ENCODE measurements at regions not wholly inside any gene's neighbourhood (a gene's known extent, or its start where the extent isn't known, plus 50 kb on each side); places are given as distances from the start of the nearest gene placed in this dataset.
A peak's percentile ranks its signal among the peaks of the same experiment; 100 is the strongest.

GRCh38 chr10:88108115-88108610 is 244.7 kb downstream of the PTEN start:
- Histone ChIP-seq H3K4me1 (ENCODE audit: control insufficient read depth, extremely low read depth, insufficient read depth, low read length) (peaks cover 9% of the 10 kb centered on the region), H3K9ac (ENCODE audit: control insufficient read depth, extremely low read depth, insufficient read depth, low read length) (no peak overlapping the region), H3K27me3 (ENCODE audit: control insufficient read depth, extremely low read depth, insufficient read depth, low read length) (no peaks in the 10 kb centered on the region), H3K4me3 (ENCODE audit: control insufficient read depth in 2 of 3, extremely low read depth in 1 of 3, insufficient read depth in 2 of 3, low read depth in 1 of 3, low read length in 3 of 3) (no peak overlapping the region), H3K27ac (ENCODE audit: control insufficient read depth, insufficient read depth, low read length) (no peak overlapping the region), H3K9me1 (ENCODE audit: control insufficient read depth, extremely low read depth, insufficient read depth, low read length) (no peaks in the 10 kb centered on the region), H3K4me2 (ENCODE audit: control insufficient read depth, extremely low read depth, insufficient read depth, low read depth, low read length) (no peak overlapping the region), H2AFZ (ENCODE audit: control insufficient read depth, low read length) (no peak overlapping the region), H3K9me3 (ENCODE audit: control insufficient read depth, low read depth, low read length) (no peaks in the 10 kb centered on the region), H3K79me2 (ENCODE audit: control insufficient read depth, insufficient read depth, low read length) (no peaks in the 10 kb centered on the region), H4K20me1 (ENCODE audit: control insufficient read depth, extremely low read depth, insufficient read depth, low read length) (no peaks in the 10 kb centered on the region), H3K36me3 (ENCODE audit: control insufficient read depth in 2 of 2, extremely low read depth in 1 of 2, insufficient read depth in 2 of 2, low read length in 2 of 2) (no peaks in the 10 kb centered on the region)
- no peak for DNase-seq (ENCODE audit: low read depth, low spot score)
- no peak for FAIRE-seq
- dilution Hi-C loops (cut with MboI; ENCODE audit: extremely low pct_ligation_motif_present, low sequenced_read_pairs), result no loop called here
- TF ChIP-seq, protein P1, sequence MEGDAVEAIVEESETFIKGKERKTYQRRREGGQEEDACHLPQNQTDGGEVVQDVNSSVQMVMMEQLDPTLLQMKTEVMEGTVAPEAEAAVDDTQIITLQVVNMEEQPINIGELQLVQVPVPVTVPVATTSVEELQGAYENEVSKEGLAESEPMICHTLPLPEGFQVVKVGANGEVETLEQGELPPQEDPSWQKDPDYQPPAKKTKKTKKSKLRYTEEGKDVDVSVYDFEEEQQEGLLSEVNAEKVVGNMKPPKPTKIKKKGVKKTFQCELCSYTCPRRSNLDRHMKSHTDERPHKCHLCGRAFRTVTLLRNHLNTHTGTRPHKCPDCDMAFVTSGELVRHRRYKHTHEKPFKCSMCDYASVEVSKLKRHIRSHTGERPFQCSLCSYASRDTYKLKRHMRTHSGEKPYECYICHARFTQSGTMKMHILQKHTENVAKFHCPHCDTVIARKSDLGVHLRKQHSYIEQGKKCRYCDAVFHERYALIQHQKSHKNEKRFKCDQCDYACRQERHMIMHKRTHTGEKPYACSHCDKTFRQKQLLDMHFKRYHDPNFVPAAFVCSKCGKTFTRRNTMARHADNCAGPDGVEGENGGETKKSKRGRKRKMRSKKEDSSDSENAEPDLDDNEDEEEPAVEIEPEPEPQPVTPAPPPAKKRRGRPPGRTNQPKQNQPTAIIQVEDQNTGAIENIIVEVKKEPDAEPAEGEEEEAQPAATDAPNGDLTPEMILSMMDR (optimal IDR thresholded peaks at IDR 0.05 in 1 of 3, IDR thresholded peaks at IDR 0.05 in 1 of 3, conservative IDR thresholded peaks at IDR 0.05 in 1 of 3; ENCODE audit: extremely low read depth in 1 of 3, insufficient read depth in 2 of 3, low read length in 3 of 3), result peak in 2 of 3 experiments; percentile 5 to 37
- no peak for TF ChIP-seq EZH2 (IDR thresholded peaks at IDR 0.05; ENCODE audit: low read length)

GRCh38 chr10:88110355-88110754 is 246.9 kb downstream of the PTEN start:
- Histone ChIP-seq H3K9me1 (ENCODE audit: control insufficient read depth, extremely low read depth, insufficient read depth, low read length) (no peaks in the 10 kb centered on the region), H3K9me3 (ENCODE audit: control insufficient read depth, low read depth, low read length) (no peaks in the 10 kb centered on the region), H4K20me1 (ENCODE audit: control insufficient read depth, extremely low read depth, insufficient read depth, low read length) (no peaks in the 10 kb centered on the region), H3K27me3 (ENCODE audit: control insufficient read depth, extremely low read depth, insufficient read depth, low read length) (no peaks in the 10 kb centered on the region), H3K36me3 (ENCODE audit: control insufficient read depth in 2 of 2, extremely low read depth in 1 of 2, insufficient read depth in 2 of 2, low read length in 2 of 2) (no peaks in the 10 kb centered on the region), H3K9ac (ENCODE audit: control insufficient read depth, extremely low read depth, insufficient read depth, low read length) (no peak overlapping the region), H3K4me3 (ENCODE audit: control insufficient read depth in 2 of 3, extremely low read depth in 1 of 3, insufficient read depth in 2 of 3, low read depth in 1 of 3, low read length in 3 of 3) (no peak overlapping the region), H3K79me2 (ENCODE audit: control insufficient read depth, insufficient read depth, low read length) (no peaks in the 10 kb centered on the region), H3K4me2 (ENCODE audit: control insufficient read depth, extremely low read depth, insufficient read depth, low read depth, low read length) (no peak overlapping the region), H3K4me1 (ENCODE audit: control insufficient read depth, extremely low read depth, insufficient read depth, low read length) (peaks cover 9% of the 10 kb centered on the region), H3K27ac (ENCODE audit: control insufficient read depth, insufficient read depth, low read length) (no peak overlapping the region), H2AFZ (ENCODE audit: control insufficient read depth, low read length) (no peak overlapping the region)
- peak; percentile 69 for FAIRE-seq
- TF ChIP-seq, protein P1 (optimal IDR thresholded peaks at IDR 0.05 in 1 of 3, IDR thresholded peaks at IDR 0.05 in 1 of 3, conservative IDR thresholded peaks at IDR 0.05 in 1 of 3; ENCODE audit: extremely low read depth in 1 of 3, insufficient read depth in 2 of 3, low read length in 3 of 3), result no peak
- DNase-seq (ENCODE audit: low read depth, low spot score), result no peak
- dilution Hi-C loops (cut with MboI; ENCODE audit: extremely low pct_ligation_motif_present, low sequenced_read_pairs), result no loop called here
